ENCODE measurements at regions not wholly inside any gene's neighbourhood (a gene's known extent, or its start where the extent isn't known, plus 50 kb on each side); places are given as distances from the start of the nearest gene placed in this dataset.

- Histone ChIP-seq H3K27ac (ENCODE audit: control insufficient read depth, insufficient read depth, low read length) (no peak overlapping the region), H3K27me3 (ENCODE audit: control insufficient read depth, extremely low read depth, insufficient read depth, low read length) (no peaks in the 10 kb centered on the region), H3K36me3 (ENCODE audit: control insufficient read depth in 2 of 2, extremely low read depth in 1 of 2, insufficient read depth in 2 of 2, low read length in 2 of 2) (no peaks in the 10 kb centered on the region), H3K9me3 (ENCODE audit: control insufficient read depth, low read depth, low read length) (peaks cover 10% of the 10 kb centered on the region), H3K79me2 (ENCODE audit: control insufficient read depth, insufficient read depth, low read length) (no peaks in the 10 kb centered on the region), H4K20me1 (ENCODE audit: control insufficient read depth, extremely low read depth, insufficient read depth, low read length) (no peaks in the 10 kb centered on the region), H3K4me3 (ENCODE audit: control insufficient read depth in 2 of 3, extremely low read depth in 1 of 3, insufficient read depth in 2 of 3, low read depth in 1 of 3, low read length in 3 of 3) (no peak overlapping the region), H3K9me1 (ENCODE audit: control insufficient read depth, extremely low read depth, insufficient read depth, low read length) (no peaks in the 10 kb centered on the region), H3K4me2 (ENCODE audit: control insufficient read depth, extremely low read depth, insufficient read depth, low read depth, low read length) (no peak overlapping the region), H3K9ac (ENCODE audit: control insufficient read depth, extremely low read depth, insufficient read depth, low read length) (no peak overlapping the region), H2AFZ (ENCODE audit: control insufficient read depth, low read length) (no peak overlapping the region), H3K4me1 (ENCODE audit: control insufficient read depth, extremely low read depth, insufficient read depth, low read length) (no peaks in the 10 kb centered on the region)
- no peak for FAIRE-seq
- no peak for DNase-seq (ENCODE audit: low read depth, low spot score)
- dilution Hi-C loops (cut with MboI; ENCODE audit: extremely low pct_ligation_motif_present, low sequenced_read_pairs), result no loop called here
- TF ChIP-seq EZH2 (IDR thresholded peaks at IDR 0.05; ENCODE audit: low read length) (no peak), CTCF (optimal IDR thresholded peaks at IDR 0.05 in 1 of 3, IDR thresholded peaks at IDR 0.05 in 1 of 3, conservative IDR thresholded peaks at IDR 0.05 in 1 of 3; ENCODE audit: extremely low read depth in 1 of 3, insufficient read depth in 2 of 3, low read length in 3 of 3) (no peak)
Measured at GRCh38 chr2:239594772-239595608, 194.2 kb upstream of the HDAC4 start.

GRCh38 chr2:239594019-239594771 lies 193.4 kb upstream of the HDAC4 start:
- Histone ChIP-seq H2AFZ (ENCODE audit: control insufficient read depth, low read length) (no peak overlapping the region), H3K9ac (ENCODE audit: control insufficient read depth, extremely low read depth, insufficient read depth, low read length) (no peak overlapping the region), H4K20me1 (ENCODE audit: control insufficient read depth, extremely low read depth, insufficient read depth, low read length) (no peaks in the 10 kb centered on the region), H3K4me3 (ENCODE audit: control insufficient read depth in 2 of 3, extremely low read depth in 1 of 3, insufficient read depth in 2 of 3, low read depth in 1 of 3, low read length in 3 of 3) (no peak overlapping the region), H3K9me3 (ENCODE audit: control insufficient read depth, low read depth, low read length) (peaks cover 10% of the 10 kb centered on the region), H3K4me2 (ENCODE audit: control insufficient read depth, extremely low read depth, insufficient read depth, low read depth, low read length) (no peak overlapping the region), H3K79me2 (ENCODE audit: control insufficient read depth, insufficient read depth, low read length) (no peaks in the 10 kb centered on the region), H3K27ac (ENCODE audit: control insufficient read depth, insufficient read depth, low read length) (no peak overlapping the region), H3K27me3 (ENCODE audit: control insufficient read depth, extremely low read depth, insufficient read depth, low read length) (no peaks in the 10 kb centered on the region), H3K4me1 (ENCODE audit: control insufficient read depth, extremely low read depth, insufficient read depth, low read length) (no peaks in the 10 kb centered on the region), H3K36me3 (ENCODE audit: control insufficient read depth in 2 of 2, extremely low read depth in 1 of 2, insufficient read depth in 2 of 2, low read length in 2 of 2) (no peaks in the 10 kb centered on the region), H3K9me1 (ENCODE audit: control insufficient read depth, extremely low read depth, insufficient read depth, low read length) (no peaks in the 10 kb centered on the region)
- no peak for DNase-seq (ENCODE audit: low read depth, low spot score)
- TF ChIP-seq CTCF (optimal IDR thresholded peaks at IDR 0.05 in 1 of 3, IDR thresholded peaks at IDR 0.05 in 1 of 3, conservative IDR thresholded peaks at IDR 0.05 in 1 of 3; ENCODE audit: extremely low read depth in 1 of 3, insufficient read depth in 2 of 3, low read length in 3 of 3) (no peak), EZH2 (IDR thresholded peaks at IDR 0.05; ENCODE audit: low read length) (no peak)
- dilution Hi-C loops (cut with MboI; ENCODE audit: extremely low pct_ligation_motif_present, low sequenced_read_pairs), result no loop called here
- no peak for FAIRE-seq

Measured in keratinocyte (primary cell).